SK-N-SH treated with all-trans-retinoic acid at 6 μM for 48 hours (cell line): ENCODE measurements at regions not wholly inside any gene's neighbourhood (a gene's known extent, or its start where the extent isn't known, plus 50 kb on each side); places are given as distances from the start of the nearest gene placed in this dataset.

Experiments
- ATAC-seq: fragments of 200-7000 bp; cut with Tn5 transposase; 3 replicates; pipeline ENCODE4 v1.9.1; 2020; ENCODE audit warnings: mild to moderate bottlenecking, moderate library complexity
- ARNTL ChIP-seq: fragments of 450-650 bp; formaldehyde crosslinking; IDR thresholded peaks from 2 replicates; pipeline ENCODE4 v1.5.0; 2020; ENCODE audit warnings: low read depth, mild to moderate bottlenecking, moderate library complexity, borderline replicate concordance
- BACH2 ChIP-seq: fragments of 250-450 bp; sonication (Bioruptor Pico); IDR thresholded peaks from 2 replicates; pipeline ENCODE4 v1.9.0; 2021; ENCODE audit warnings: mild to moderate bottlenecking, borderline replicate concordance
- CREB5 ChIP-seq: fragments of 250-450 bp; sonication (Bioruptor Pico); IDR thresholded peaks from 2 replicates; pipeline ENCODE4 v1.5.1; 2020; ENCODE audit warnings: low read depth, mild to moderate bottlenecking, moderate library complexity
- CSDC2 ChIP-seq: fragments of 250-450 bp; sonication (Bioruptor Pico); IDR thresholded peaks from 2 replicates; pipeline ENCODE4 v1.5.0; 2020; ENCODE audit warnings: mild to moderate bottlenecking, moderate library complexity
- ESRRG ChIP-seq: fragments of 250-450 bp; sonication (Bioruptor Pico); IDR thresholded peaks from 2 replicates; pipeline ENCODE4 v1.6.1; 2021; ENCODE audit warnings: mild to moderate bottlenecking
- GLIS3 ChIP-seq: fragments of 250-450 bp; sonication (Bioruptor Pico); IDR thresholded peaks from 2 replicates; pipeline ENCODE4 v1.5.0; 2020; ENCODE audit warnings: mild to moderate bottlenecking, moderate library complexity
- ISL1 ChIP-seq: fragments of 250-450 bp; sonication (Bioruptor Pico); IDR thresholded peaks from 2 replicates; pipeline ENCODE4 v2.1.2; 2022; ENCODE audit warnings: mild to moderate bottlenecking, moderate library complexity
- OSR1 ChIP-seq: fragments of 250-450 bp; sonication (Bioruptor Pico); IDR thresholded peaks from 2 replicates; pipeline ENCODE4 v1.8.0; 2022; ENCODE audit warnings: moderate library complexity, mild to moderate bottlenecking, inconsistent platforms
- PPARA ChIP-seq: fragments of 250-450 bp; sonication (Bioruptor Pico); IDR thresholded peaks from 2 replicates; pipeline ENCODE4 v1.5.0; 2020; ENCODE audit warnings: mild to moderate bottlenecking, borderline replicate concordance
- RARB ChIP-seq: fragments of 250-450 bp; sonication (Bioruptor Pico); IDR thresholded peaks from 2 replicates; pipeline ENCODE4 v1.8.0; 2021; ENCODE audit warnings: mild to moderate bottlenecking, moderate library complexity
- SNAI2 ChIP-seq: fragments of 250-450 bp; sonication (Bioruptor Pico); IDR thresholded peaks from 2 replicates; pipeline ENCODE4 v1.5.0; 2020; ENCODE audit warnings: mild to moderate bottlenecking, moderate library complexity
- TCF4 ChIP-seq: fragments of 250-450 bp; sonication (Bioruptor Pico); IDR thresholded peaks from 2 replicates; pipeline ENCODE4 v1.8.0; 2021; ENCODE audit warnings: mild to moderate bottlenecking, moderate library complexity, borderline replicate concordance
- TOX ChIP-seq: fragments of 250-450 bp; sonication (Bioruptor Pico); IDR thresholded peaks from 2 replicates; pipeline ENCODE4 v1.8.0; 2021; ENCODE audit warnings: mild to moderate bottlenecking, moderate library complexity, borderline replicate concordance
- TSHZ2 ChIP-seq: fragments of 250-450 bp; sonication (Bioruptor Pico); IDR thresholded peaks from 2 replicates; pipeline ENCODE4 v1.5.0; 2020; ENCODE audit warnings: mild to moderate bottlenecking, moderate library complexity
- ZFP3 ChIP-seq: fragments of 250-450 bp; sonication (Bioruptor Pico); IDR thresholded peaks from 2 replicates; pipeline ENCODE4 v1.5.0; 2020; ENCODE audit warnings: mild to moderate bottlenecking, moderate library complexity
- ZFP30 ChIP-seq: fragments of 450-650 bp; formaldehyde crosslinking; IDR thresholded peaks from 2 replicates; pipeline ENCODE4 v1.5.0; 2022; ENCODE audit warnings: mild to moderate bottlenecking, moderate library complexity
- ZNF565 ChIP-seq: fragments of 450-650 bp; formaldehyde crosslinking; conservative IDR thresholded peaks from 2 replicates; pipeline ENCODE4 v1.5.0; 2020; ENCODE audit warnings: low read depth, mild to moderate bottlenecking, moderate library complexity
- ZNF70 ChIP-seq: fragments of 450-650 bp; formaldehyde crosslinking; IDR thresholded peaks from 2 replicates; pipeline ENCODE4 v1.5.0; 2020; ENCODE audit warnings: mild to moderate bottlenecking, moderate library complexity
- ZNF8 ChIP-seq: fragments of 450-650 bp; formaldehyde crosslinking; IDR thresholded peaks from 2 replicates; pipeline ENCODE4 v1.5.0; 2020; ENCODE audit warnings: mild to moderate bottlenecking, moderate library complexity
- TF ChIP-seq, protein P1 (sequence below): fragments of 250-450 bp; sonication (Bioruptor Pico); IDR thresholded peaks from 2 replicates; pipeline ENCODE4 v1.8.0; 2020; ENCODE audit warnings: mild to moderate bottlenecking, moderate library complexity, borderline replicate concordance
- TF ChIP-seq, protein P2 (sequence below): fragments of 250-450 bp; sonication (Bioruptor Pico); IDR thresholded peaks from 2 replicates; pipeline ENCODE4 v1.8.0; 2021; ENCODE audit warnings: low read depth, mild to moderate bottlenecking, moderate library complexity, borderline replicate concordance
- TF ChIP-seq, protein P3 (sequence below): fragments of 250-450 bp; sonication (Bioruptor Pico); IDR thresholded peaks from 2 replicates; pipeline ENCODE4 v1.5.1; 2021; ENCODE audit warnings: mild to moderate bottlenecking, moderate library complexity

GRCh38 chr3:168364967-168365366 lies 269.2 kb upstream of the GOLIM4 start:
- TF ChIP-seq ISL1 (CRISPR knock-in tag) (no peak), TOX (CRISPR knock-in tag) (no peak), RARB (CRISPR knock-in tag) (no peak), CSDC2 (CRISPR knock-in tag) (no peak), ZNF8 (CRISPR knock-in tag) (no peak), ZNF70 (no peak), TCF4 (CRISPR knock-in tag) (no peak), CREB5 (CRISPR knock-in tag) (no peak)
- TF ChIP-seq, protein P1, sequence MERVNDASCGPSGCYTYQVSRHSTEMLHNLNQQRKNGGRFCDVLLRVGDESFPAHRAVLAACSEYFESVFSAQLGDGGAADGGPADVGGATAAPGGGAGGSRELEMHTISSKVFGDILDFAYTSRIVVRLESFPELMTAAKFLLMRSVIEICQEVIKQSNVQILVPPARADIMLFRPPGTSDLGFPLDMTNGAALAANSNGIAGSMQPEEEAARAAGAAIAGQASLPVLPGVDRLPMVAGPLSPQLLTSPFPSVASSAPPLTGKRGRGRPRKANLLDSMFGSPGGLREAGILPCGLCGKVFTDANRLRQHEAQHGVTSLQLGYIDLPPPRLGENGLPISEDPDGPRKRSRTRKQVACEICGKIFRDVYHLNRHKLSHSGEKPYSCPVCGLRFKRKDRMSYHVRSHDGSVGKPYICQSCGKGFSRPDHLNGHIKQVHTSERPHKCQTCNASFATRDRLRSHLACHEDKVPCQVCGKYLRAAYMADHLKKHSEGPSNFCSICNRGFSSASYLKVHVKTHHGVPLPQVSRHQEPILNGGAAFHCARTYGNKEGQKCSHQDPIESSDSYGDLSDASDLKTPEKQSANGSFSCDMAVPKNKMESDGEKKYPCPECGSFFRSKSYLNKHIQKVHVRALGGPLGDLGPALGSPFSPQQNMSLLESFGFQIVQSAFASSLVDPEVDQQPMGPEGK (CRISPR knock-in tag) = no peak

GRCh38 chr3:168362661-168363247 lies 267.0 kb upstream of the GOLIM4 start:
- no peak for TF ChIP-seq ZNF8 (CRISPR knock-in tag)
- TF ChIP-seq GLIS3 (CRISPR knock-in tag) = no peak
- no peak for TF ChIP-seq ARNTL (CRISPR knock-in tag)
- TF ChIP-seq OSR1 (CRISPR knock-in tag) = no peak
- TF ChIP-seq TOX (CRISPR knock-in tag) = no peak
- TF ChIP-seq, protein P2, sequence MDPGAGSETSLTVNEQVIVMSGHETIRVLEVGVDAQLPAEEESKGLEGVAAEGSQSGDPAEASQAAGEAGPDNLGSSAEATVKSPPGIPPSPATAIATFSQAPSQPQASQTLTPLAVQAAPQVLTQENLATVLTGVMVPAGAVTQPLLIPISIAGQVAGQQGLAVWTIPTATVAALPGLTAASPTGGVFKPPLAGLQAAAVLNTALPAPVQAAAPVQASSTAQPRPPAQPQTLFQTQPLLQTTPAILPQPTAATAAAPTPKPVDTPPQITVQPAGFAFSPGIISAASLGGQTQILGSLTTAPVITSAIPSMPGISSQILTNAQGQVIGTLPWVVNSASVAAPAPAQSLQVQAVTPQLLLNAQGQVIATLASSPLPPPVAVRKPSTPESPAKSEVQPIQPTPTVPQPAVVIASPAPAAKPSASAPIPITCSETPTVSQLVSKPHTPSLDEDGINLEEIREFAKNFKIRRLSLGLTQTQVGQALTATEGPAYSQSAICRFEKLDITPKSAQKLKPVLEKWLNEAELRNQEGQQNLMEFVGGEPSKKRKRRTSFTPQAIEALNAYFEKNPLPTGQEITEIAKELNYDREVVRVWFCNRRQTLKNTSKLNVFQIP (CRISPR knock-in tag) = no peak
- TF ChIP-seq TSHZ2 (CRISPR knock-in tag) = no peak
- TF ChIP-seq, all 23 proteins: peak for 0
- ATAC-seq = no peak

More at GRCh38 chr3:168364967-168365366, 269.2 kb upstream of the GOLIM4 start:
- no peak for ATAC-seq

- no peak for ATAC-seq
- TF ChIP-seq ZNF565 (CRISPR knock-in tag) = no peak
- TF ChIP-seq, protein P3, sequence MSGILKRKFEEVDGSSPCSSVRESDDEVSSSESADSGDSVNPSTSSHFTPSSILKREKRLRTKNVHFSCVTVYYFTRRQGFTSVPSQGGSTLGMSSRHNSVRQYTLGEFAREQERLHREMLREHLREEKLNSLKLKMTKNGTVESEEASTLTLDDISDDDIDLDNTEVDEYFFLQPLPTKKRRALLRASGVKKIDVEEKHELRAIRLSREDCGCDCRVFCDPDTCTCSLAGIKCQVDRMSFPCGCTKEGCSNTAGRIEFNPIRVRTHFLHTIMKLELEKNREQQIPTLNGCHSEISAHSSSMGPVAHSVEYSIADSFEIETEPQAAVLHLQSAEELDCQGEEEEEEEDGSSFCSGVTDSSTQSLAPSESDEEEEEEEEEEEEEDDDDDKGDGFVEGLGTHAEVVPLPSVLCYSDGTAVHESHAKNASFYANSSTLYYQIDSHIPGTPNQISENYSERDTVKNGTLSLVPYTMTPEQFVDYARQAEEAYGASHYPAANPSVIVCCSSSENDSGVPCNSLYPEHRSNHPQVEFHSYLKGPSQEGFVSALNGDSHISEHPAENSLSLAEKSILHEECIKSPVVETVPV (CRISPR knock-in tag) = no peak
- TF ChIP-seq TCF4 (CRISPR knock-in tag) = no peak
- TF ChIP-seq PPARA (CRISPR knock-in tag) = no peak
- no peak for TF ChIP-seq ARNTL (CRISPR knock-in tag)
- no peak for TF ChIP-seq ESRRG
Observed at GRCh38 chr3:168362156-168362555, 266.4 kb upstream of the GOLIM4 start.

DNA sequence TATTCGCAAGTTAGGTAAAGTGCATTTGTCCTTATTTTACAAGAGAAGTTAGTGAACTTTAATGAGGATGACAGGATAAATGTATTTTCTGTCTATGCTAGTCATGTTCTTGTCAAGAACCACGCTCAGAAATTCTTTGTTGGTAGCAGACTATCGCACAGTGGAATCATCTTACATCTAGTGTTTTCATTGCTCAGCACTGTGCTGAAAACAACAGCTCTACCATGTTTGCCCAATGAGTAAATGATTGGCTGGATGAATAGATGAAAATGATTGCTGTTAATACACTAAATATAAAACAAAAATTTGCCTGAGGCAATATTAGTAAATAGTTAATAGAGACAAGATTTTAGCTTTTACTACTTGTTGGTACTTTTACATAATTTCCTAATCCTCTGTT lies 265.3 kb upstream of the GOLIM4 start:
- no peak for ATAC-seq
- TF ChIP-seq RARB (CRISPR knock-in tag) (no peak), ZNF8 (CRISPR knock-in tag) (no peak), ZFP3 (no peak), TCF4 (CRISPR knock-in tag) (no peak), ZFP30 (CRISPR knock-in tag) (no peak), PPARA (CRISPR knock-in tag) (no peak), BACH2 (CRISPR knock-in tag) (no peak), ESRRG (no peak), SNAI2 (CRISPR knock-in tag) (no peak)
- TF ChIP-seq, protein P1 (CRISPR knock-in tag) = no peak
- TF ChIP-seq, protein P3 (CRISPR knock-in tag) = no peak
